ENCODE measurements at regions not wholly inside any gene's neighbourhood (a gene's known extent, or its start where the extent isn't known, plus 50 kb on each side); places are given as distances from the start of the nearest gene placed in this dataset.

GRCh38 chrX:42869011-42869410 lies 91.0 kb upstream of the PPP1R2C start:
- Histone ChIP-seq H3K4me2 (ENCODE audit: insufficient read depth, low read length, poor library complexity, severe bottlenecking) (no peak overlapping the region), H3K4me1 (ENCODE audit: control insufficient read depth in 2 of 2, insufficient read depth in 1 of 2, low read depth in 1 of 2, low read length in 2 of 2) (no peaks in the 10 kb centered on the region), H3K4ac (ENCODE audit: low read length) (no peak overlapping the region), H2AK5ac (ENCODE audit: low read depth, low read length) (no peak overlapping the region), H3K23ac (ENCODE audit: low read depth, low read length, poor library complexity) (no peak overlapping the region), H3K9me3 (replicated peaks in 1 of 2; ENCODE audit: control insufficient read depth in 2 of 2, insufficient read depth in 1 of 2, low read depth in 1 of 2, low read length in 2 of 2) (no peaks in the 10 kb centered on the region), H3K9ac (ENCODE audit: low read depth, low read length, poor library complexity) (no peak overlapping the region), H3K18ac (ENCODE audit: low read length) (no peak overlapping the region), H4K91ac (ENCODE audit: low read depth, low read length, poor library complexity) (no peak overlapping the region), H3K27ac (replicated peaks; ENCODE audit: low read length) (no peak overlapping the region), H3K79me1 (ENCODE audit: low read depth, low read length) (no peaks in the 10 kb centered on the region), H3K4me3 (ENCODE audit: low read length in 2 of 2) (no peak overlapping the region), H3K14ac (ENCODE audit: low read length) (no peak overlapping the region), H2AFZ (ENCODE audit: low read length) (no peak overlapping the region), H2BK120ac (ENCODE audit: low read depth, low read length) (no peak overlapping the region), H3K27me3 (ENCODE audit: control insufficient read depth in 3 of 3, insufficient read depth in 3 of 3, low read depth in 1 of 3, low read length in 3 of 3) (no peaks in the 10 kb centered on the region), H2BK5ac (ENCODE audit: low read length) (no peak overlapping the region), H2BK15ac (ENCODE audit: low read length) (no peak overlapping the region), H3K36me3 (replicated peaks in 1 of 2; ENCODE audit: control insufficient read depth in 2 of 2, insufficient read depth in 2 of 2, low read length in 2 of 2) (no peaks in the 10 kb centered on the region), H2BK12ac (ENCODE audit: low read length) (no peak overlapping the region), H4K8ac (ENCODE audit: low read depth, low read length) (no peak overlapping the region)
- no peak for DNase-seq (ENCODE audit: low spot score)
- WGBS, 2 donors (ENCODE audit: extremely low coverage in 2 of 2, insufficient read length in 2 of 2, insufficient replicate concordance in 1 of 2), result no CpG with 5 or more reads among the region's 3 CpGs

- Histone ChIP-seq H3K36me3 (replicated peaks in 1 of 2; ENCODE audit: control insufficient read depth in 2 of 2, insufficient read depth in 2 of 2, low read length in 2 of 2) (no peaks in the 10 kb centered on the region), H2AK5ac (ENCODE audit: low read depth, low read length) (no peak overlapping the region), H3K18ac (ENCODE audit: low read length) (no peak overlapping the region), H3K9me3 (replicated peaks in 1 of 2; ENCODE audit: control insufficient read depth in 2 of 2, insufficient read depth in 1 of 2, low read depth in 1 of 2, low read length in 2 of 2) (no peaks in the 10 kb centered on the region), H3K9ac (ENCODE audit: low read depth, low read length, poor library complexity) (no peak overlapping the region), H3K4me1 (ENCODE audit: control insufficient read depth in 2 of 2, insufficient read depth in 1 of 2, low read depth in 1 of 2, low read length in 2 of 2) (no peaks in the 10 kb centered on the region), H3K27me3 (ENCODE audit: control insufficient read depth in 3 of 3, insufficient read depth in 3 of 3, low read depth in 1 of 3, low read length in 3 of 3) (no peaks in the 10 kb centered on the region), H3K14ac (ENCODE audit: low read length) (no peak overlapping the region), H2BK12ac (ENCODE audit: low read length) (no peak overlapping the region), H2BK15ac (ENCODE audit: low read length) (no peak overlapping the region), H2AFZ (ENCODE audit: low read length) (no peak overlapping the region), H2BK5ac (ENCODE audit: low read length) (no peak overlapping the region), H3K23ac (ENCODE audit: low read depth, low read length, poor library complexity) (no peak overlapping the region), H3K27ac (replicated peaks; ENCODE audit: low read length) (no peak overlapping the region), H4K8ac (ENCODE audit: low read depth, low read length) (no peak overlapping the region), H3K4me2 (ENCODE audit: insufficient read depth, low read length, poor library complexity, severe bottlenecking) (no peak overlapping the region), H3K4me3 (ENCODE audit: low read length in 2 of 2) (no peak overlapping the region), H2BK120ac (ENCODE audit: low read depth, low read length) (no peak overlapping the region), H3K4ac (ENCODE audit: low read length) (no peak overlapping the region), H4K91ac (ENCODE audit: low read depth, low read length, poor library complexity) (no peak overlapping the region), H3K79me1 (ENCODE audit: low read depth, low read length) (no peaks in the 10 kb centered on the region)
- no peak for DNase-seq (ENCODE audit: low spot score)
- WGBS, 2 donors (ENCODE audit: extremely low coverage in 2 of 2, insufficient read length in 2 of 2, insufficient replicate concordance in 1 of 2), result no CpG with 5 or more reads among the region's 4 CpGs
Measured at GRCh38 chrX:42869659-42870476, 91.9 kb upstream of the PPP1R2C start.

GRCh38 chrX:42886519-42886918 lies 108.6 kb upstream of the PPP1R2C start:
- Histone ChIP-seq H3K4me3 (ENCODE audit: low read length in 2 of 2) (no peak overlapping the region), H3K27me3 (ENCODE audit: control insufficient read depth in 3 of 3, insufficient read depth in 3 of 3, low read depth in 1 of 3, low read length in 3 of 3) (no peaks in the 10 kb centered on the region), H2BK15ac (ENCODE audit: low read length) (no peak overlapping the region), H4K8ac (ENCODE audit: low read depth, low read length) (no peak overlapping the region), H3K9ac (ENCODE audit: low read depth, low read length, poor library complexity) (no peak overlapping the region), H3K4me2 (ENCODE audit: insufficient read depth, low read length, poor library complexity, severe bottlenecking) (no peak overlapping the region), H3K9me3 (replicated peaks in 1 of 2; ENCODE audit: control insufficient read depth in 2 of 2, insufficient read depth in 1 of 2, low read depth in 1 of 2, low read length in 2 of 2) (no peaks in the 10 kb centered on the region), H3K14ac (ENCODE audit: low read length) (no peak overlapping the region), H3K36me3 (replicated peaks in 1 of 2; ENCODE audit: control insufficient read depth in 2 of 2, insufficient read depth in 2 of 2, low read length in 2 of 2) (no peaks in the 10 kb centered on the region), H2AK5ac (ENCODE audit: low read depth, low read length) (no peak overlapping the region), H3K27ac (replicated peaks; ENCODE audit: low read length) (no peak overlapping the region), H4K91ac (ENCODE audit: low read depth, low read length, poor library complexity) (no peak overlapping the region), H3K18ac (ENCODE audit: low read length) (no peak overlapping the region), H3K79me1 (ENCODE audit: low read depth, low read length) (no peaks in the 10 kb centered on the region), H2BK12ac (ENCODE audit: low read length) (no peak overlapping the region), H3K23ac (ENCODE audit: low read depth, low read length, poor library complexity) (no peak overlapping the region), H3K4ac (ENCODE audit: low read length) (no peak overlapping the region), H2BK120ac (ENCODE audit: low read depth, low read length) (no peak overlapping the region), H2AFZ (ENCODE audit: low read length) (no peak overlapping the region), H2BK5ac (ENCODE audit: low read length) (no peak overlapping the region), H3K4me1 (ENCODE audit: control insufficient read depth in 2 of 2, insufficient read depth in 1 of 2, low read depth in 1 of 2, low read length in 2 of 2) (no peaks in the 10 kb centered on the region)
- no peak for DNase-seq (ENCODE audit: low spot score)

- H3K4ac ChIP-seq (ENCODE audit: low read length), result no peak overlapping the region
- H4K8ac ChIP-seq (ENCODE audit: low read depth, low read length), result no peak overlapping the region
- no peak overlapping the region for H3K18ac ChIP-seq (ENCODE audit: low read length)
- H2AFZ ChIP-seq (ENCODE audit: low read length), result no peak overlapping the region
- H3K4me2 ChIP-seq (ENCODE audit: insufficient read depth, low read length, poor library complexity, severe bottlenecking), result no peak overlapping the region
- DNase-seq (ENCODE audit: low spot score), result no peak
- no peaks in the 10 kb centered on the region for H3K79me1 ChIP-seq (ENCODE audit: low read depth, low read length)
- H2BK12ac ChIP-seq (ENCODE audit: low read length), result no peak overlapping the region
- H3K4me1 ChIP-seq (ENCODE audit: control insufficient read depth in 2 of 2, insufficient read depth in 1 of 2, low read depth in 1 of 2, low read length in 2 of 2), result no peaks in the 10 kb centered on the region
- H4K91ac ChIP-seq (ENCODE audit: low read depth, low read length, poor library complexity), result no peak overlapping the region
- H3K14ac ChIP-seq (ENCODE audit: low read length), result no peak overlapping the region
- no peak overlapping the region for H3K9ac ChIP-seq (ENCODE audit: low read depth, low read length, poor library complexity)
- H3K4me3 ChIP-seq (ENCODE audit: low read length in 2 of 2), result no peak overlapping the region
- no peak overlapping the region for H2BK120ac ChIP-seq (ENCODE audit: low read depth, low read length)
- no peaks in the 10 kb centered on the region for H3K36me3 ChIP-seq (replicated peaks in 1 of 2; ENCODE audit: control insufficient read depth in 2 of 2, insufficient read depth in 2 of 2, low read length in 2 of 2)
- H2AK5ac ChIP-seq (ENCODE audit: low read depth, low read length), result no peak overlapping the region
- no peaks in the 10 kb centered on the region for H3K9me3 ChIP-seq (replicated peaks in 1 of 2; ENCODE audit: control insufficient read depth in 2 of 2, insufficient read depth in 1 of 2, low read depth in 1 of 2, low read length in 2 of 2)
- H3K27ac ChIP-seq (replicated peaks; ENCODE audit: low read length), result no peak overlapping the region
- H2BK5ac ChIP-seq (ENCODE audit: low read length), result no peak overlapping the region
- no peak overlapping the region for H3K23ac ChIP-seq (ENCODE audit: low read depth, low read length, poor library complexity)
- peaks cover 0 to 4% (median 0%) of the 10 kb centered on the region in 3 experiments for H3K27me3 ChIP-seq (ENCODE audit: control insufficient read depth in 3 of 3, insufficient read depth in 3 of 3, low read depth in 1 of 3, low read length in 3 of 3)
- H2BK15ac ChIP-seq (ENCODE audit: low read length), result no peak overlapping the region
- WGBS, 2 donors (ENCODE audit: extremely low coverage in 2 of 2, insufficient read length in 2 of 2, insufficient replicate concordance in 1 of 2), result no CpG with 5 or more reads among the region's 1 CpG
Measured at GRCh38 chrX:42900947-42901346, 123.0 kb upstream of the PPP1R2C start.
